Osteoblast (primary cell): ENCODE measurements at regions not wholly inside any gene's neighbourhood (a gene's known extent, or its start where the extent isn't known, plus 50 kb on each side); places are given as distances from the start of the nearest gene placed in this dataset.

Experiments
- DNase-seq: peaks from one replicate; pipeline ENCODE4 v3.0.0; 2011; ENCODE audit warnings: low spot score, mixed read lengths; ENCODE audit not compliant: insufficient read length; ENCODE audit errors: missing footprints
- H2AFZ ChIP-seq: 2 replicates; pipeline ENCODE4 v1.6.0; 2011; ENCODE audit warnings: mild to moderate bottlenecking, low read length
- H3K27ac ChIP-seq: 2 replicates; pipeline ENCODE4 v1.5.1; 2011; ENCODE audit warnings: mild to moderate bottlenecking, low read depth, low read length, moderate library complexity
- H3K27me3 ChIP-seq: 2 replicates; pipeline ENCODE4 v1.6.0; 2012; ENCODE audit warnings: mild to moderate bottlenecking, control low read depth, inconsistent platforms, low read length, moderate library complexity; ENCODE audit not compliant: insufficient read depth
- H3K36me3 ChIP-seq: 2 replicates; pipeline ENCODE4 v1.5.1; 2011; ENCODE audit warnings: mild to moderate bottlenecking, low read length, control low read depth, moderate library complexity; ENCODE audit not compliant: insufficient read depth
- H3K4me1 ChIP-seq: 2 replicates; pipeline ENCODE4 v1.5.1; 2011; ENCODE audit warnings: mild to moderate bottlenecking, low read length, control low read depth, moderate library complexity; ENCODE audit not compliant: insufficient read depth
- H3K4me2 ChIP-seq: 2 replicates; pipeline ENCODE4 v1.6.0; 2011; ENCODE audit warnings: mild to moderate bottlenecking, low read length; ENCODE audit not compliant: insufficient read depth
- H3K4me3 ChIP-seq: fragments of 200-600 bp; sonication (generic); 3 replicates; pipeline ENCODE4 v1.5.1; 2012; ENCODE audit warnings: mild to moderate bottlenecking, low read length, inconsistent platforms; ENCODE audit not compliant: insufficient read depth
- H3K79me2 ChIP-seq: 2 replicates; pipeline ENCODE4 v1.6.0; 2012; ENCODE audit warnings: mild to moderate bottlenecking, low read length, control low read depth, inconsistent platforms; ENCODE audit not compliant: insufficient read depth
- H3K9me3 ChIP-seq: 2 replicates; pipeline ENCODE4 v1.5.1; 2011; ENCODE audit warnings: low read depth, low read length, control low read depth
- H4K20me1 ChIP-seq: 2 replicates; pipeline ENCODE4 v1.6.0; 2012; ENCODE audit warnings: mild to moderate bottlenecking, low read length, control low read depth; ENCODE audit not compliant: insufficient read depth
- TF ChIP-seq, protein P1 (sequence below): IDR thresholded peaks from 2 replicates; pipeline ENCODE4 v1.5.1; 2011; ENCODE audit warnings: mild to moderate bottlenecking, low read depth, low read length, moderate library complexity; ENCODE audit errors: extremely low read depth

DNA sequence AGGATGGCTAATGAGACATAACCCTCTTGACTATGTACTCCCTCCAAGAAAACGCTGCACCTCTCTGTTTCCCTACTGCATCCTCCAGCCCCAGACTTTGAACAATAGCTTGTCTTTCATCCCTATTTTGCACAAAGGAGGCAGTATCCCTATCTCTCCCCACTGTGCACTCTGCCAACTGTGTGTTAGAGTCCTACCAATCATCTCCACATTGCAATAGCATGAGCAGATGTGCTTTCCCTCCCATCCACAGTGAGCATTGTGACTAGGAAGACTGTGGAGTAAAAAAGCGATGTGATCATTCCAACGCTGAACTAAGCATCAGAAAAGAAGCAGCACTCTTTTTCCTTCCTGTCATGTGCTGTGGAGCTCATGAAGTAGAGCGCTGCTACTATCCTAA lies 206.3 kb upstream of the GULP1 start:
- Histone ChIP-seq H3K27ac (no peak overlapping the region), H2AFZ (no peak overlapping the region), H3K79me2 (no peaks in the 10 kb centered on the region), H3K4me3 (no peak overlapping the region), H3K9me3 (no peaks in the 10 kb centered on the region), H3K4me2 (no peak overlapping the region), H3K4me1 (no peaks in the 10 kb centered on the region), H3K27me3 (peaks cover 5% of the 10 kb centered on the region), H4K20me1 (no peaks in the 10 kb centered on the region), H3K36me3 (no peaks in the 10 kb centered on the region)
- TF ChIP-seq, protein P1, sequence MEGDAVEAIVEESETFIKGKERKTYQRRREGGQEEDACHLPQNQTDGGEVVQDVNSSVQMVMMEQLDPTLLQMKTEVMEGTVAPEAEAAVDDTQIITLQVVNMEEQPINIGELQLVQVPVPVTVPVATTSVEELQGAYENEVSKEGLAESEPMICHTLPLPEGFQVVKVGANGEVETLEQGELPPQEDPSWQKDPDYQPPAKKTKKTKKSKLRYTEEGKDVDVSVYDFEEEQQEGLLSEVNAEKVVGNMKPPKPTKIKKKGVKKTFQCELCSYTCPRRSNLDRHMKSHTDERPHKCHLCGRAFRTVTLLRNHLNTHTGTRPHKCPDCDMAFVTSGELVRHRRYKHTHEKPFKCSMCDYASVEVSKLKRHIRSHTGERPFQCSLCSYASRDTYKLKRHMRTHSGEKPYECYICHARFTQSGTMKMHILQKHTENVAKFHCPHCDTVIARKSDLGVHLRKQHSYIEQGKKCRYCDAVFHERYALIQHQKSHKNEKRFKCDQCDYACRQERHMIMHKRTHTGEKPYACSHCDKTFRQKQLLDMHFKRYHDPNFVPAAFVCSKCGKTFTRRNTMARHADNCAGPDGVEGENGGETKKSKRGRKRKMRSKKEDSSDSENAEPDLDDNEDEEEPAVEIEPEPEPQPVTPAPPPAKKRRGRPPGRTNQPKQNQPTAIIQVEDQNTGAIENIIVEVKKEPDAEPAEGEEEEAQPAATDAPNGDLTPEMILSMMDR: no peak
- DNase-seq: no peak

DNA sequence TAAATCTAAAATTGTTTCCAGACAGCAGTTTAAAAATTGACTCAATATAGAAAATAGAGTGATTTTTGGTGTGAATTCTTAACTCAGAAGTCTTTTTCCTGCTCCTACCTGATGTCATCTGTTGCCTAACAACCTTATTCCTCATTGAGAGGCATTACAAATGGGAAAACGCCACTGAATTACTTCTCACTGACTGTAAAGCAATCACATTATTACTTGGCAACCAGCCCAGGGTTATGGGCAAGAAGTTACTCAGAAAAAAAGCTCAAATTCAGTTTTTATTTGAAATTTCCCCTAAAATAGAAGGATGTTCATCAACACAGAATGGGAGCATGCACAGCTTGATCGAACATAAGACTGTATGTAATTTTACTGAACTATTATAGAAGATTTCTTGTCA lies 201.8 kb upstream of the GULP1 start:
- Histone ChIP-seq H3K4me1 (no peaks in the 10 kb centered on the region), H3K27me3 (no peaks in the 10 kb centered on the region), H3K36me3 (no peaks in the 10 kb centered on the region), H2AFZ (no peak overlapping the region), H3K9me3 (no peaks in the 10 kb centered on the region), H3K27ac (no peak overlapping the region), H3K79me2 (no peaks in the 10 kb centered on the region), H3K4me2 (no peak overlapping the region), H3K4me3 (no peak overlapping the region), H4K20me1 (no peaks in the 10 kb centered on the region)
- TF ChIP-seq, protein P1: no peak
- no peak for DNase-seq

DNA sequence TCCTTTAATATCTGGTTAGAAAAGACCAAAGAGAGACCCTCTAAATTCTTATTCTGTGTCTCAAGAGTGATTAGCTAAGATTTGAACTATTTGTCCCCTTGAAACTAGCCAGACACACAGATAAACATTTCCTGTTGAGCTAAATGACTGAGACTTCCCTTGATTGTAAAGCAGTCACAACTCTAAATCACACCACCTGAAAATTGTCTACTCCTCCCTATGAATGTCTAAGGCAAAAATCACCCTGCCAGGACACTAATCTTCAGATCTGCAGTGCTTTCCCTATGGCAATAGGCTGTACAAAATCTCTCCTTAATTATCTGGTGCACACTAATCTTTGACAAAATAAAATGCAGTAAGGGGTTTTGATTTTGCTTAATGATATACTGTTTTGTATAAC lies 200.5 kb upstream of the GULP1 start:
- DNase-seq: no peak
- Histone ChIP-seq H2AFZ (no peak overlapping the region), H3K27me3 (no peaks in the 10 kb centered on the region), H3K4me3 (no peak overlapping the region), H3K27ac (no peak overlapping the region), H3K4me2 (no peak overlapping the region), H3K79me2 (no peaks in the 10 kb centered on the region), H3K4me1 (no peaks in the 10 kb centered on the region), H3K36me3 (no peaks in the 10 kb centered on the region), H3K9me3 (no peaks in the 10 kb centered on the region), H4K20me1 (no peaks in the 10 kb centered on the region)
- TF ChIP-seq, protein P1: no peak

DNA sequence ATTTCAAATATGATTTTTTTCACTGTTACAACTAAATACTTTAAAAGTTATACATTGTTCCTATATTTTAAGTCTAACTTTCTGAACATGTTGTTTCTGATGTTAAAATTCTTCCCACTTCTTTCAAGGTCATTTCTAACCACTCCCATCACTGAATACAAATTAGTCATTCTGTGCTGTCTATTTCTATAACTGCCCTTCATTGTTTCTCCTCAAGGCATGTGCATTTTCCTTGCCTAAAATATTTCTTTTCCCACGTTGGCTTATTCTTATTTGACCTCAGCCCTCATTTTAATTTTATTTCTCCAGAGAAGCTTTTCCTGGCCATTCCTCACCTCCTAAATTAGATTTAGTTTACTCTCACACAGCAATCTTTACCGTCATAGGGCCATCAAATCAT lies 198.9 kb upstream of the GULP1 start:
- H2AFZ ChIP-seq: no peak overlapping the region
- H3K4me3 ChIP-seq: no peak overlapping the region
- no peak overlapping the region for H3K4me2 ChIP-seq
- H3K27ac ChIP-seq: no peak overlapping the region
- H3K9me3 ChIP-seq: no peaks in the 10 kb centered on the region
- H3K79me2 ChIP-seq: no peaks in the 10 kb centered on the region
- H3K27me3 ChIP-seq: no peaks in the 10 kb centered on the region
- H3K36me3 ChIP-seq: no peaks in the 10 kb centered on the region
- H3K4me1 ChIP-seq: no peaks in the 10 kb centered on the region
- H4K20me1 ChIP-seq: no peaks in the 10 kb centered on the region
- TF ChIP-seq, protein P1: no peak
- DNase-seq: no peak
